GM23338 (cell line): ENCODE measurements at regions not wholly inside any gene's neighbourhood (a gene's known extent, or its start where the extent isn't known, plus 50 kb on each side); places are given as distances from the start of the nearest gene placed in this dataset.

Experiments used
- ATAC-seq: fragments of 200-7000 bp; cut with Tn5 transposase; 3 replicates; pipeline ENCODE4 v1.9.1; 2020
- DNase-seq: peaks from one replicate; pipeline ENCODE4 v3.0.0-alpha.2; 2015; ENCODE audit warnings: low spot score
- H2AFZ ChIP-seq: fragments of 200-600 bp; sonication (generic); 2 replicates; pipeline ENCODE4 v1.8.0; 2016; ENCODE audit warnings: antibody characterized with exemption, mild to moderate bottlenecking, moderate library complexity
- H3F3A ChIP-seq: fragments of 200-600 bp; sonication (generic); replicated peaks from 2 replicates; pipeline ENCODE4 v1.8.0; 2017; ENCODE audit warnings: antibody characterized with exemption, mixed run types, low read depth
- H3K27ac ChIP-seq: fragments of 200-600 bp; sonication (generic); 2 replicates; pipeline ENCODE4 v1.6.1; 2016; ENCODE audit warnings: low read depth
- H3K27me3 ChIP-seq: fragments of 200-600 bp; sonication (generic); 2 replicates; pipeline ENCODE4 v1.8.0; 2016; ENCODE audit warnings: mild to moderate bottlenecking, mixed run types, moderate library complexity; ENCODE audit not compliant: insufficient read depth
- H3K36me3 ChIP-seq: fragments of 200-600 bp; sonication (generic); 2 replicates; pipeline ENCODE4 v1.8.0; 2016; ENCODE audit warnings: mild to moderate bottlenecking; ENCODE audit not compliant: insufficient read depth
- H3K4me1 ChIP-seq: fragments of 200-600 bp; sonication (generic); 2 replicates; pipeline ENCODE4 v1.8.0; 2016; ENCODE audit warnings: mild to moderate bottlenecking, moderate library complexity; ENCODE audit not compliant: insufficient read depth
- H3K4me2 ChIP-seq: fragments of 200-600 bp; sonication (generic); 2 replicates; pipeline ENCODE4 v1.7.1; 2017; ENCODE audit warnings: mixed run types
- H3K4me3 ChIP-seq: fragments of 200-600 bp; sonication (generic); 2 replicates; pipeline ENCODE4 v1.6.1; 2016; ENCODE audit warnings: mixed run types
- H3K79me2 ChIP-seq: fragments of 200-600 bp; sonication (generic); replicated peaks from 2 replicates; pipeline ENCODE4 v1.8.0; 2017; ENCODE audit warnings: mild to moderate bottlenecking; ENCODE audit not compliant: insufficient read depth
- H3K9me2 ChIP-seq: fragments of 200-600 bp; sonication (generic); 2 replicates; pipeline ENCODE4 v1.8.0; 2017; ENCODE audit not compliant: insufficient read depth
- H4K20me1 ChIP-seq: fragments of 200-600 bp; sonication (generic); replicated peaks from 2 replicates; pipeline ENCODE4 v1.8.0; 2017; ENCODE audit warnings: mild to moderate bottlenecking; ENCODE audit not compliant: insufficient read depth
- H3K27ac Mint-ChIP-seq: 2 replicates; pipeline ENCODE4 v1.8.0; 2020; ENCODE audit warnings: inconsistent platforms, mild to moderate bottlenecking, moderate library complexity, mixed read lengths
- H3K27me3 Mint-ChIP-seq: 3 replicates; pipeline ENCODE4 v1.8.0; 2022; ENCODE audit warnings: low read depth, mild to moderate bottlenecking, moderate library complexity, mixed read lengths, inconsistent platforms; ENCODE audit not compliant: insufficient read depth, poor library complexity
- H3K36me3 Mint-ChIP-seq: 3 replicates; pipeline ENCODE4 v1.8.0; 2021; ENCODE audit warnings: low read depth, mild to moderate bottlenecking, inconsistent platforms, moderate library complexity, mixed read lengths
- H3K4me1 Mint-ChIP-seq: 3 replicates; pipeline ENCODE4 v1.8.0; 2020; ENCODE audit warnings: mild to moderate bottlenecking, inconsistent platforms, mixed read lengths
- H3K4me3 Mint-ChIP-seq: 3 replicates; pipeline ENCODE4 v1.8.0; 2021; ENCODE audit warnings: moderate library complexity, mild to moderate bottlenecking, inconsistent platforms, mixed read lengths
- H3K9me3 Mint-ChIP-seq: 3 replicates; pipeline ENCODE4 v1.8.0; 2020; ENCODE audit warnings: moderate library complexity, mild to moderate bottlenecking, inconsistent platforms, mixed read lengths
- CREB1 ChIP-seq: fragments of 250-450 bp; sonication (Bioruptor Pico); IDR thresholded peaks from 2 replicates; pipeline ENCODE4 v1.5.0; 2020; ENCODE audit warnings: low read depth, mild to moderate bottlenecking, moderate library complexity
- EZH2 ChIP-seq: fragments of 200-600 bp; sonication (generic); IDR thresholded peaks from one replicate; pipeline ENCODE4 v1.8.0; 2017; ENCODE audit warnings: antibody characterized with exemption, mild to moderate bottlenecking, low read depth; ENCODE audit not compliant: unreplicated experiment
- EZH2phosphoT487 ChIP-seq: fragments of 200-600 bp; sonication (generic); IDR thresholded peaks from one replicate; pipeline ENCODE4 v1.8.1; 2018; ENCODE audit warnings: antibody characterized with exemption; ENCODE audit not compliant: unreplicated experiment
- JUNB ChIP-seq: IDR thresholded peaks from one replicate; pipeline ENCODE4 v1.6.1; 2016; ENCODE audit warnings: antibody characterized with exemption; ENCODE audit not compliant: unreplicated experiment
- NANOG ChIP-seq: IDR thresholded peaks from 2 replicates; pipeline ENCODE4 v1.6.1; 2016; ENCODE audit warnings: antibody characterized with exemption, borderline replicate concordance
- POLR2AphosphoS5 ChIP-seq: IDR thresholded peaks from 2 replicates; pipeline ENCODE4 v1.6.1; 2016; ENCODE audit warnings: antibody characterized with exemption, low read depth
- STAT1 ChIP-seq: IDR thresholded peaks from one replicate; pipeline ENCODE4 v1.6.1; 2016; ENCODE audit warnings: antibody characterized with exemption; ENCODE audit not compliant: unreplicated experiment
- ZNF114 ChIP-seq: fragments of 250-450 bp; sonication (Bioruptor Pico); IDR thresholded peaks from 2 replicates; pipeline ENCODE4 v1.5.0; 2020; ENCODE audit warnings: mild to moderate bottlenecking, moderate library complexity
- ZNF331 ChIP-seq: fragments of 250-450 bp; sonication (Bioruptor Pico); IDR thresholded peaks from 2 replicates; pipeline ENCODE4 v1.5.0; 2020; ENCODE audit warnings: low read depth, mild to moderate bottlenecking, moderate library complexity
- TF ChIP-seq, protein P1 (sequence below): IDR thresholded peaks from 2 replicates; pipeline ENCODE4 v1.6.1; 2016; ENCODE audit warnings: antibody characterized with exemption
- TF ChIP-seq, protein P2 (sequence below): fragments of 250-450 bp; sonication (Bioruptor Pico); IDR thresholded peaks from 2 replicates; pipeline ENCODE4 v1.5.0; 2020; ENCODE audit warnings: mild to moderate bottlenecking, moderate library complexity
- TF ChIP-seq, protein P3 (sequence below), 2 experiments: fragments of 200-600 bp in 1 of 2; sonication (generic) in 1 of 2; conservative IDR thresholded peaks; 2 replicates each; pipeline versions ENCODE4 v1.5.1 to v1.6.1; 2016 to 2017; ENCODE audit warnings: antibody characterized with exemption in 2 of 2, low read depth in 2 of 2, mild to moderate bottlenecking in 2 of 2, moderate library complexity in 1 of 2
- TF ChIP-seq, protein P4 (sequence below): IDR thresholded peaks from one replicate; pipeline ENCODE4 v1.6.1; 2018; ENCODE audit warnings: antibody characterized with exemption; ENCODE audit not compliant: unreplicated experiment

DNA sequence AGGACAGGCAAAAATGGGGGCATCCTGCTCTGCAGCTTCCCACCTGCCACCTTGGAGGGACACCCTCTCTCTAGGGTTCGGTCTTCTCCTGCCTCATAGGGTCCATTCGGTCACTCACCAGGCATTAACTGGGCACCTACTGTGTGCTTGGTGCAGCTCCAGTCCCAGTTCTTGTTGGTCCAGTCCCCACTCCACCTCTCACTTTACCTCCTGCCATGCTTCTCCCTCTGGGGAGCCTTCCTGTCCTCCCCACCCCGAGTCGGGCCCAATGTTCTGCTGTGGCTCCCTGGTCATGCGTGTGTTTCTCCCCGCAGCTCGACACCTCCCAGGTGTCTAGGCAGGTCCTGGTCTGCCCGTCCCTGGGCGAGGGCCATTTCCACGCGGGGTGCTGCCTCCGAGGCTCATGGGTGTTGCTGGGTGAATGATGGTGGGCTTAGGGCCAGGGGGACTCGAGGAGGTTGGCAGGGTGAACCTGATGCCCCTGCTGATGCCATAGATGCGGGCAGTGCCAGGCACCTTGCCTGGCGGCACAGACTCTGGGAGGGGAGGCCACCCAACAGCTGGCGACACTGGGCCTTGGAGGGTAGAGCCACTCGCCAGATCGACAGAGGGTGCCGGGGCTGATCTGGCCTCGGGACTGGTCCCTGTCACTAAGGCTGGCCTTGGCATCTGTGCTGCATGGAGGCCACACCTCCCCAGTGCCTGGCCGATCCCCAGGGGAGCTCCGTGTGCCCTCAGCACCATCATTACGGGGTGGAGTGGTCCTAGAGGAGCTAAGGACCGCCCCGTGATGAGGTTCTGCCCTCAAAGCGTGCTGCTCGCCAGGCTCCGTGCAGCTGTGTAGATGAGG lies 66.0 kb upstream of the RNU6ATAC start:
- no peak overlapping the region for H2AFZ ChIP-seq
- no peaks in the 10 kb centered on the region for H3K4me1 ChIP-seq
- Mint-ChIP-seq H3K27me3 (peaks cover 4% of the 10 kb centered on the region), H3K36me3 (no peaks in the 10 kb centered on the region), H3K4me3 (no peak overlapping the region), H3K27ac (no peak overlapping the region), H3K4me1 (peaks cover 3% of the 10 kb centered on the region; the same call in 2 of the 3 replicates), H3K9me3 (no peaks in the 10 kb centered on the region; the same call in 2 of the 3 replicates)
- H4K20me1 ChIP-seq, result no peaks in the 10 kb centered on the region
- no peaks in the 10 kb centered on the region for H3K9me2 ChIP-seq
- TF ChIP-seq POLR2AphosphoS5, result no peak
- TF ChIP-seq, protein P1, sequence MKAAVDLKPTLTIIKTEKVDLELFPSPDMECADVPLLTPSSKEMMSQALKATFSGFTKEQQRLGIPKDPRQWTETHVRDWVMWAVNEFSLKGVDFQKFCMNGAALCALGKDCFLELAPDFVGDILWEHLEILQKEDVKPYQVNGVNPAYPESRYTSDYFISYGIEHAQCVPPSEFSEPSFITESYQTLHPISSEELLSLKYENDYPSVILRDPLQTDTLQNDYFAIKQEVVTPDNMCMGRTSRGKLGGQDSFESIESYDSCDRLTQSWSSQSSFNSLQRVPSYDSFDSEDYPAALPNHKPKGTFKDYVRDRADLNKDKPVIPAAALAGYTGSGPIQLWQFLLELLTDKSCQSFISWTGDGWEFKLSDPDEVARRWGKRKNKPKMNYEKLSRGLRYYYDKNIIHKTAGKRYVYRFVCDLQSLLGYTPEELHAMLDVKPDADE, result no peak
- TF ChIP-seq, protein P2, sequence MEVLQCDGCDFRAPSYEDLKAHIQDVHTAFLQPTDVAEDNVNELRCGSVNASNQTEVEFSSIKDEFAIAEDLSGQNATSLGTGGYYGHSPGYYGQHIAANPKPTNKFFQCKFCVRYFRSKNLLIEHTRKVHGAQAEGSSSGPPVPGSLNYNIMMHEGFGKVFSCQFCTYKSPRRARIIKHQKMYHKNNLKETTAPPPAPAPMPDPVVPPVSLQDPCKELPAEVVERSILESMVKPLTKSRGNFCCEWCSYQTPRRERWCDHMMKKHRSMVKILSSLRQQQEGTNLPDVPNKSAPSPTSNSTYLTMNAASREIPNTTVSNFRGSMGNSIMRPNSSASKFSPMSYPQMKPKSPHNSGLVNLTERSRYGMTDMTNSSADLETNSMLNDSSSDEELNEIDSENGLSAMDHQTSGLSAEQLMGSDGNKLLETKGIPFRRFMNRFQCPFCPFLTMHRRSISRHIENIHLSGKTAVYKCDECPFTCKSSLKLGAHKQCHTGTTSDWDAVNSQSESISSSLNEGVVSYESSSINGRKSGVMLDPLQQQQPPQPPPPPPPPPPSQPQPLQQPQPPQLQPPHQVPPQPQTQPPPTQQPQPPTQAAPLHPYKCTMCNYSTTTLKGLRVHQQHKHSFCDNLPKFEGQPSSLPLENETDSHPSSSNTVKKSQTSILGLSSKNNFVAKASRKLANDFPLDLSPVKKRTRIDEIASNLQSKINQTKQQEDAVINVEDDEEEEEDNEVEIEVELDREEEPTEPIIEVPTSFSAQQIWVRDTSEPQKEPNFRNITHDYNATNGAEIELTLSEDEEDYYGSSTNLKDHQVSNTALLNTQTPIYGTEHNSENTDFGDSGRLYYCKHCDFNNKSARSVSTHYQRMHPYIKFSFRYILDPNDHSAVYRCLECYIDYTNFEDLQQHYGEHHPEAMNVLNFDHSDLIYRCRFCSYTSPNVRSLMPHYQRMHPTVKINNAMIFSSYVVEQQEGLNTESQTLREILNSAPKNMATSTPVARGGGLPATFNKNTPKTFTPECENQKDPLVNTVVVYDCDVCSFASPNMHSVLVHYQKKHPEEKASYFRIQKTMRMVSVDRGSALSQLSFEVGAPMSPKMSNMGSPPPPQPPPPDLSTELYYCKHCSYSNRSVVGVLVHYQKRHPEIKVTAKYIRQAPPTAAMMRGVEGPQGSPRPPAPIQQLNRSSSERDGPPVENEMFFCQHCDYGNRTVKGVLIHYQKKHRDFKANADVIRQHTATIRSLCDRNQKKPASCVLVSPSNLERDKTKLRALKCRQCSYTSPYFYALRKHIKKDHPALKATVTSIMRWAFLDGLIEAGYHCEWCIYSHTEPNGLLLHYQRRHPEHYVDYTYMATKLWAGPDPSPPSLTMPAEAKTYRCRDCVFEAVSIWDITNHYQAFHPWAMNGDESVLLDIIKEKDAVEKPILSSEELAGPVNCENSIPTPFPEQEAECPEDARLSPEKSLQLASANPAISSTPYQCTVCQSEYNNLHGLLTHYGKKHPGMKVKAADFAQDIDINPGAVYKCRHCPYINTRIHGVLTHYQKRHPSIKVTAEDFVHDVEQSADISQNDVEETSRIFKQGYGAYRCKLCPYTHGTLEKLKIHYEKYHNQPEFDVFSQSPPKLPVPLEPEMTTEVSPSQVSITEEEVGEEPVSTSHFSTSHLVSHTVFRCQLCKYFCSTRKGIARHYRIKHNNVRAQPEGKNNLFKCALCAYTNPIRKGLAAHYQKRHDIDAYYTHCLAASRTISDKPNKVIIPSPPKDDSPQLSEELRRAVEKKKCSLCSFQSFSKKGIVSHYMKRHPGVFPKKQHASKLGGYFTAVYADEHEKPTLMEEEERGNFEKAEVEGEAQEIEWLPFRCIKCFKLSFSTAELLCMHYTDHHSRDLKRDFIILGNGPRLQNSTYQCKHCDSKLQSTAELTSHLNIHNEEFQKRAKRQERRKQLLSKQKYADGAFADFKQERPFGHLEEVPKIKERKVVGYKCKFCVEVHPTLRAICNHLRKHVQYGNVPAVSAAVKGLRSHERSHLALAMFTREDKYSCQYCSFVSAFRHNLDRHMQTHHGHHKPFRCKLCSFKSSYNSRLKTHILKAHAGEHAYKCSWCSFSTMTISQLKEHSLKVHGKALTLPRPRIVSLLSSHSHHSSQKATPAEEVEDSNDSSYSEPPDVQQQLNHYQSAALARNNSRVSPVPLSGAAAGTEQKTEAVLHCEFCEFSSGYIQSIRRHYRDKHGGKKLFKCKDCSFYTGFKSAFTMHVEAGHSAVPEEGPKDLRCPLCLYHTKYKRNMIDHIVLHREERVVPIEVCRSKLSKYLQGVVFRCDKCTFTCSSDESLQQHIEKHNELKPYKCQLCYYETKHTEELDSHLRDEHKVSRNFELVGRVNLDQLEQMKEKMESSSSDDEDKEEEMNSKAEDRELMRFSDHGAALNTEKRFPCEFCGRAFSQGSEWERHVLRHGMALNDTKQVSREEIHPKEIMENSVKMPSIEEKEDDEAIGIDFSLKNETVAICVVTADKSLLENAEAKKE (CRISPR knock-in tag), result no peak
- no peak for TF ChIP-seq ZNF114 (CRISPR knock-in tag)
- TF ChIP-seq, protein P3, sequence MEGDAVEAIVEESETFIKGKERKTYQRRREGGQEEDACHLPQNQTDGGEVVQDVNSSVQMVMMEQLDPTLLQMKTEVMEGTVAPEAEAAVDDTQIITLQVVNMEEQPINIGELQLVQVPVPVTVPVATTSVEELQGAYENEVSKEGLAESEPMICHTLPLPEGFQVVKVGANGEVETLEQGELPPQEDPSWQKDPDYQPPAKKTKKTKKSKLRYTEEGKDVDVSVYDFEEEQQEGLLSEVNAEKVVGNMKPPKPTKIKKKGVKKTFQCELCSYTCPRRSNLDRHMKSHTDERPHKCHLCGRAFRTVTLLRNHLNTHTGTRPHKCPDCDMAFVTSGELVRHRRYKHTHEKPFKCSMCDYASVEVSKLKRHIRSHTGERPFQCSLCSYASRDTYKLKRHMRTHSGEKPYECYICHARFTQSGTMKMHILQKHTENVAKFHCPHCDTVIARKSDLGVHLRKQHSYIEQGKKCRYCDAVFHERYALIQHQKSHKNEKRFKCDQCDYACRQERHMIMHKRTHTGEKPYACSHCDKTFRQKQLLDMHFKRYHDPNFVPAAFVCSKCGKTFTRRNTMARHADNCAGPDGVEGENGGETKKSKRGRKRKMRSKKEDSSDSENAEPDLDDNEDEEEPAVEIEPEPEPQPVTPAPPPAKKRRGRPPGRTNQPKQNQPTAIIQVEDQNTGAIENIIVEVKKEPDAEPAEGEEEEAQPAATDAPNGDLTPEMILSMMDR (conservative IDR thresholded peaks at IDR 0.05; ENCODE audit: low read depth in 2 of 2), result no peak
- TF ChIP-seq EZH2phosphoT487, result no peak
- no peak for TF ChIP-seq STAT1
- no peak for TF ChIP-seq CREB1 (CRISPR knock-in tag)
- TF ChIP-seq NANOG, result no peak
- TF ChIP-seq, protein P4, sequence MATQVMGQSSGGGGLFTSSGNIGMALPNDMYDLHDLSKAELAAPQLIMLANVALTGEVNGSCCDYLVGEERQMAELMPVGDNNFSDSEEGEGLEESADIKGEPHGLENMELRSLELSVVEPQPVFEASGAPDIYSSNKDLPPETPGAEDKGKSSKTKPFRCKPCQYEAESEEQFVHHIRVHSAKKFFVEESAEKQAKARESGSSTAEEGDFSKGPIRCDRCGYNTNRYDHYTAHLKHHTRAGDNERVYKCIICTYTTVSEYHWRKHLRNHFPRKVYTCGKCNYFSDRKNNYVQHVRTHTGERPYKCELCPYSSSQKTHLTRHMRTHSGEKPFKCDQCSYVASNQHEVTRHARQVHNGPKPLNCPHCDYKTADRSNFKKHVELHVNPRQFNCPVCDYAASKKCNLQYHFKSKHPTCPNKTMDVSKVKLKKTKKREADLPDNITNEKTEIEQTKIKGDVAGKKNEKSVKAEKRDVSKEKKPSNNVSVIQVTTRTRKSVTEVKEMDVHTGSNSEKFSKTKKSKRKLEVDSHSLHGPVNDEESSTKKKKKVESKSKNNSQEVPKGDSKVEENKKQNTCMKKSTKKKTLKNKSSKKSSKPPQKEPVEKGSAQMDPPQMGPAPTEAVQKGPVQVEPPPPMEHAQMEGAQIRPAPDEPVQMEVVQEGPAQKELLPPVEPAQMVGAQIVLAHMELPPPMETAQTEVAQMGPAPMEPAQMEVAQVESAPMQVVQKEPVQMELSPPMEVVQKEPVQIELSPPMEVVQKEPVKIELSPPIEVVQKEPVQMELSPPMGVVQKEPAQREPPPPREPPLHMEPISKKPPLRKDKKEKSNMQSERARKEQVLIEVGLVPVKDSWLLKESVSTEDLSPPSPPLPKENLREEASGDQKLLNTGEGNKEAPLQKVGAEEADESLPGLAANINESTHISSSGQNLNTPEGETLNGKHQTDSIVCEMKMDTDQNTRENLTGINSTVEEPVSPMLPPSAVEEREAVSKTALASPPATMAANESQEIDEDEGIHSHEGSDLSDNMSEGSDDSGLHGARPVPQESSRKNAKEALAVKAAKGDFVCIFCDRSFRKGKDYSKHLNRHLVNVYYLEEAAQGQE, result no peak
- no peak for TF ChIP-seq JUNB
- no peak for TF ChIP-seq EZH2
- TF ChIP-seq ZNF331 (CRISPR knock-in tag), result no peak
- no peaks in the 10 kb centered on the region for H3K36me3 ChIP-seq
- H3K27me3 ChIP-seq, result no peaks in the 10 kb centered on the region
- H3K79me2 ChIP-seq, result no peaks in the 10 kb centered on the region
- H3F3A ChIP-seq, result no peaks in the 10 kb centered on the region
- H3K4me3 ChIP-seq, result no peak overlapping the region
- ATAC-seq (no peak), DNase-seq (no peak)
- H3K4me2 ChIP-seq, result no peak overlapping the region
- H3K27ac ChIP-seq, result no peak overlapping the region
